Heart left ventricle (tissue), 13 donors: ENCODE measurements at regions not wholly inside any gene's neighbourhood (a gene's known extent, or its start where the extent isn't known, plus 50 kb on each side); places are given as distances from the start of the nearest gene placed in this dataset.

Experiments used
- POLR2A ChIP-seq, 2 donors: fragments of 450-650 bp; IDR thresholded peaks; one replicate each; pipeline ENCODE4 v1.6.1; 2017; ENCODE audit warnings: antibody characterized with exemption in 2 of 2, mild to moderate bottlenecking in 2 of 2, moderate library complexity in 2 of 2
- TF ChIP-seq, protein P1 (sequence below), 12 donors: fragments of 200-600 bp; sonication (generic) in 4 of 12; IDR thresholded peaks; one replicate each; pipeline versions ENCODE4 v1.5.0 to v1.8.0; 2018 to 2022; ENCODE audit warnings: antibody characterized with exemption in 12 of 12, mild to moderate bottlenecking in 5 of 12
- donor health status: ischemic (EF 13 %, LVEDD 7.1; RV severe dilation, severe dysfunction).
- donor health status: DM: no; HTN: yes; CAD: no.
- donor health status: DM: no; HTN: no; CAD: no.
- donor health status: ischemic (EF 25% LVEDD 6.9; RV normal size, moderate dysfunction).
- donor health status: ischemic (EF 25% LVEDD 5.7; RV mildly dilated, moderate dysfunction).
- donor health status: ischemic (EF 35%, LVEDD 5.7; RV mildly dilated, moderate dysfunction).
- donor health status: nonischemic (EF 11% LVEDD 7.7; RV severe dilation, severe dysfunction).
- donor health status: DM: yes; HTN: yes; CAD: no.
- donor health status: PGD.
- donor health status: ischemic (EF 29% LVEDD 5.4; RV normal size, mild dysfunction).
- donor health status: nonischemic (EF 23%, LVEDD 6.1; RV moderate dilation, normal function).

DNA sequence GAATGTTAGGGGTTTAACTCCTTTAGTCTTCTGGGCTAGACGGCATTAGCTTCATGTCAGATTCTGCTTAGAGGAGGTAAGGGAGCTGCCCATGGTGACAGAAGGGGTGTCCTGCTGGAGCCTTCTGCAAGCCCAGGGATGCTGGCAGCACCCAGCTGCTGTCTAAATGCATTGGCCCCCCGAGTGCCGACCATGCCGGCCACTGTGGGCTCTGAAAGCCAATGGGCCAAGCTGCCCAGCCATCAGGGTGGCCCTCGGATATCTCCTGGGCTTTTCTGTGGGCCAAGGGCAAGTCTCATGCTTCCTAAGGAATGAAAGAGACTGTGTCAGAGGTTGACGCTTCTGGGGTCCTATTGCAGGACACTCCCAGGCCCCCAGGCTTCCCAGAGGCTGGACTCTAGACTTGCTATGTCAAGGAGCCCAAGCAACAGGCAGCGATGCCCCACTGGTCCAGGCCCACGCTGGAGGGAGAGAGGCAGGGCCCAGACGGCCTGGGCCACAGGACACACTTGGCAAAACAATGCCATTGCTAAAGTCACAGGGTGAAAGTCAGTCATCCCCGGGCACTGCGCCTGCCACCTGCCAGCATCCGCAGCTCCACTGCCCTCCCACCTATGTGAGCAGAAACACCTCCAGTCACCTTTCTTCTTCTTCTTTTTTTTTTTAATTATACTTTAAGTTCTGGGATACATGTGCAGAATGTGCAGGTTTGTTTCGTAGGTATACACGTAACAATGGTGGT, 160.2 kb upstream of the GPR12 start:
- TF ChIP-seq, protein P1, sequence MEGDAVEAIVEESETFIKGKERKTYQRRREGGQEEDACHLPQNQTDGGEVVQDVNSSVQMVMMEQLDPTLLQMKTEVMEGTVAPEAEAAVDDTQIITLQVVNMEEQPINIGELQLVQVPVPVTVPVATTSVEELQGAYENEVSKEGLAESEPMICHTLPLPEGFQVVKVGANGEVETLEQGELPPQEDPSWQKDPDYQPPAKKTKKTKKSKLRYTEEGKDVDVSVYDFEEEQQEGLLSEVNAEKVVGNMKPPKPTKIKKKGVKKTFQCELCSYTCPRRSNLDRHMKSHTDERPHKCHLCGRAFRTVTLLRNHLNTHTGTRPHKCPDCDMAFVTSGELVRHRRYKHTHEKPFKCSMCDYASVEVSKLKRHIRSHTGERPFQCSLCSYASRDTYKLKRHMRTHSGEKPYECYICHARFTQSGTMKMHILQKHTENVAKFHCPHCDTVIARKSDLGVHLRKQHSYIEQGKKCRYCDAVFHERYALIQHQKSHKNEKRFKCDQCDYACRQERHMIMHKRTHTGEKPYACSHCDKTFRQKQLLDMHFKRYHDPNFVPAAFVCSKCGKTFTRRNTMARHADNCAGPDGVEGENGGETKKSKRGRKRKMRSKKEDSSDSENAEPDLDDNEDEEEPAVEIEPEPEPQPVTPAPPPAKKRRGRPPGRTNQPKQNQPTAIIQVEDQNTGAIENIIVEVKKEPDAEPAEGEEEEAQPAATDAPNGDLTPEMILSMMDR (IDR thresholded peaks at IDR 0.05): no peak
- TF ChIP-seq POLR2A (IDR thresholded peaks at IDR 0.05): no peak
